ENCODE measurements at regions not wholly inside any gene's neighbourhood (a gene's known extent, or its start where the extent isn't known, plus 50 kb on each side); places are given as distances from the start of the nearest gene placed in this dataset.
"Not testable (repeated sequence)": the region's sequence is repeated elsewhere in the genome, so short reads cannot be mapped to it uniquely, and the experiment has no call there.

DNA sequence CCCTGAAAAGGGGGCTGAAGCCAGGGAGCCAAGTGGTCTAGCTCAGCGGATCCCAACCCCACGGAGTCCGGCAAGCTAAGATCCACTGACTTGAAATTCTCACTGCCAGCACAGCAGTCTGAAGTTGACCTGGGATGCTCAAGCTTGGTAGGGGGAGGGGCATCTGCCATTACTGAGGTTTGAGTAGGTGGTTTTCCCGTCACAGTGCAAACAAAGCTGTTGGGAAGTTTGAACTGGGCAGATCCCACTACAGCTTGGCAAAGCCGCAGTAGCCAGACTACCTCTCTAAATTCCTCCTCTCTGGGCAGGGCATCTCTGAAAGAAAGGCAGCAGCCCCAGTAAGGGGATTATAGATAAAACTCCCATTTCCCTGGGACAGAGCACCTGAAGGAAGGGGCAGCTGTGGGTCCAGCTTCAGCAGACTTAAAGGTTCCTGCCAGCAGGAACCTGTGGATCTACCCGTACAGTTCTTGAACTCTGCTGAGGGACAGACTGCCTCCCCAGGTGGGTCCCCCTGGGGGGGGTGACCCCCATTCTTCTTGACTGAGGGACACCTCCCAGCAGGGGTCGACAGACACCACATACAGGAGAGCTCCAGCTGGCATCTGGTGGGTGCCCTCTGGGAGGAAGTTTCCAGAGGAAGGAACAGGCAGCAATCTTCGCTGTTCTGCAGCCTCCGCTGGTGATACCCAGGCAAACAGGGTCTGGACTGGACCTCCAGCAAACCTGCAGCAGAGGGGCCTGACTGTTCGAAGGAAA, 156.4 kb upstream of the ETV3 start:
- TF ChIP-seq CTCF (conservative IDR thresholded peaks at IDR 0.05 in 1 of 2, IDR thresholded peaks at IDR 0.05 in 1 of 2; ENCODE audit: extremely low read depth in 1 of 2, insufficient read depth in 1 of 2, low read depth in 1 of 2, low read length in 2 of 2); EZH2 (IDR thresholded peaks at IDR 0.05; ENCODE audit: borderline replicate concordance, low read length): not testable (repeated sequence)
